T-cell (primary cell): ENCODE measurements at regions not wholly inside any gene's neighbourhood (a gene's known extent, or its start where the extent isn't known, plus 50 kb on each side); places are given as distances from the start of the nearest gene placed in this dataset.
A peak's percentile ranks its signal among the peaks of the same experiment; 100 is the strongest.

ENCODE experiments used
- ATAC-seq, 4 experiments: fragments of 200-7000 bp in 3 of 4; fragments of 150-1000 bp in 1 of 4; cut with Tn5 transposase; replicated peaks in 1 of 4; 1 replicate in 3 of 4; 2 replicates in 1 of 4; pipeline ENCODE4 v1.10.0; 2021; ENCODE audit warnings: moderate library complexity in 3 of 4, mild to moderate bottlenecking in 2 of 4, moderate number of reproducible peaks in 1 of 4
- CTCF ChIA-PET, 2 donors: fragments of 300-600 bp; sonication (Branson Sonifier 250); formaldehyde crosslinking; loops; one replicate each; lab custom pipeline; 2022; ENCODE audit warnings: antibody characterized with exemption in 2 of 2; lab: Charles Lee
- POLR2A ChIA-PET, 2 donors: fragments of 300-600 bp; sonication (Branson Sonifier 250); formaldehyde crosslinking; loops; one replicate each; lab custom pipeline; 2022; ENCODE audit warnings: antibody characterized with exemption in 2 of 2; lab: Charles Lee
- DNase-seq, 35 experiments: peaks; one replicate each; pipeline versions ENCODE4 v3.0.0 to v3.0.0-alpha.2; 2013 to 2023
- H3K27ac ChIP-seq: one replicate; pipeline ENCODE4 v1.5.1; 2013; ENCODE audit warnings: low read length
- H3K27me3 ChIP-seq, 2 experiments: replicated peaks in 1 of 2; 1 replicate in 1 of 2; 2 replicates in 1 of 2; pipeline versions ENCODE4 v1.6.1 to v1.7.0; 2013; ENCODE audit warnings: low read length in 1 of 2, mixed read lengths in 1 of 2; ENCODE audit not compliant: control insufficient read depth in 2 of 2, insufficient read depth in 2 of 2; ENCODE audit errors: extremely low read depth in 1 of 2
- H3K36me3 ChIP-seq, 2 donors: 1 replicate in 1 of 2; 2 replicates in 1 of 2; pipeline versions ENCODE4 v1.6.1 to v1.7.0; 2013; ENCODE audit warnings: low read length in 1 of 2; ENCODE audit not compliant: control insufficient read depth in 2 of 2, insufficient read depth in 1 of 2; ENCODE audit errors: extremely low read depth in 1 of 2
- H3K4me1 ChIP-seq, 2 experiments: 1 replicate in 1 of 2; 2 replicates in 1 of 2; pipeline versions ENCODE4 v1.6.1 to v1.7.0; 2013; ENCODE audit warnings: low read length in 2 of 2, mixed read lengths in 1 of 2; ENCODE audit not compliant: insufficient read depth in 2 of 2, control insufficient read depth in 1 of 2; ENCODE audit errors: extremely low read depth in 1 of 2
- H3K4me3 ChIP-seq, 2 donors: 1 replicate in 1 of 2; 2 replicates in 1 of 2; pipeline versions ENCODE4 v1.5.1 to v1.7.0; 2013; ENCODE audit warnings: mild to moderate bottlenecking in 2 of 2, low read length in 1 of 2, moderate library complexity in 1 of 2; ENCODE audit not compliant: control insufficient read depth in 1 of 2; ENCODE audit errors: extremely low read depth in 1 of 2
- H3K9me3 ChIP-seq: 2 replicates; pipeline ENCODE4 v1.7.0; 2013
- H3K27ac Mint-ChIP-seq, 2 donors: one replicate each; pipeline ENCODE4 v1.8.0; 2020 to 2021; ENCODE audit warnings: mild to moderate bottlenecking in 2 of 2, mixed read lengths in 2 of 2
- H3K27me3 Mint-ChIP-seq, 2 donors: one replicate each; pipeline ENCODE4 v1.8.0; 2021 to 2022; ENCODE audit warnings: mixed read lengths in 2 of 2
- H3K36me3 Mint-ChIP-seq: one replicate; pipeline ENCODE4 v1.8.0; 2021; ENCODE audit warnings: mixed read lengths
- H3K4me1 Mint-ChIP-seq, 3 donors: one replicate each; pipeline ENCODE4 v1.8.0; 2020 to 2022; ENCODE audit warnings: mixed read lengths in 3 of 3, mild to moderate bottlenecking in 1 of 3
- H3K4me3 Mint-ChIP-seq, 3 donors: one replicate each; pipeline ENCODE4 v1.8.0; 2020 to 2022; ENCODE audit warnings: mild to moderate bottlenecking in 3 of 3, mixed read lengths in 3 of 3, moderate library complexity in 3 of 3
- H3K9me3 Mint-ChIP-seq, 3 donors: one replicate each; pipeline ENCODE4 v1.8.0; 2020 to 2022; ENCODE audit warnings: mixed read lengths in 3 of 3
- WGBS: methylation state at CpG from one replicate; pipeline ENCODE4 v1.1.5; 2013; ENCODE audit warnings: missing lambda C conversion rate; ENCODE audit not compliant: insufficient coverage; 5-methylcytosine and 5-hydroxymethylcytosine counted together

GRCh38 chr3:18827664-18828063 is 320.6 kb upstream of the KCNH8 start:
- CTCF ChIA-PET, result no interaction called here
- no peak overlapping the region for H3K27ac Mint-ChIP-seq
- POLR2A ChIA-PET, result no interaction called here
- DNase-seq, result no peak
- WGBS, result no CpG with 5 or more reads among the region's 3 CpGs
- Histone ChIP-seq H3K4me1 (peaks cover 0 to 8% of the 10 kb centered on the region in 2 experiments), H3K36me3 (no peaks in the 10 kb centered on the region), H3K27ac (no peak overlapping the region), H3K9me3 (no peaks in the 10 kb centered on the region), H3K4me3 (no peak overlapping the region), H3K27me3 (no peaks in the 10 kb centered on the region)
- H3K27me3 Mint-ChIP-seq, result no peaks in the 10 kb centered on the region
- no peak overlapping the region for H3K4me3 Mint-ChIP-seq
- no peaks in the 10 kb centered on the region for H3K36me3 Mint-ChIP-seq
- no peaks in the 10 kb centered on the region for H3K9me3 Mint-ChIP-seq
- ATAC-seq, result peak in 3 of 4 experiments; percentile 49 to 65 (median 55)
- H3K4me1 Mint-ChIP-seq, result peaks cover 13 to 16% (median 14%) of the 10 kb centered on the region in 3 donors

- Histone ChIP-seq H3K36me3 (no peaks in the 10 kb centered on the region), H3K9me3 (no peaks in the 10 kb centered on the region), H3K27me3 (no peaks in the 10 kb centered on the region), H3K27ac (no peak overlapping the region), H3K4me1 (peaks cover 0 to 8% of the 10 kb centered on the region in 2 experiments), H3K4me3 (no peak overlapping the region)
- Mint-ChIP-seq H3K36me3 (no peaks in the 10 kb centered on the region), H3K9me3 (no peaks in the 10 kb centered on the region), H3K27me3 (no peaks in the 10 kb centered on the region), H3K27ac (no peak overlapping the region), H3K4me3 (no peak overlapping the region), H3K4me1 (peaks cover 13 to 16% (median 14%) of the 10 kb centered on the region in 3 donors)
- DNase-seq (no peak), ATAC-seq (peak in 1 of 4 experiments; percentile 8)
- WGBS, result no CpG with 5 or more reads among the region's 2 CpGs
- ChIA-PET CTCF (no interaction called here), POLR2A (no interaction called here)
Measured at GRCh38 chr3:18825665-18826064, 322.6 kb upstream of the KCNH8 start.

- H3K27me3 Mint-ChIP-seq, result peaks cover 0 to 3% of the 10 kb centered on the region in 2 donors
- DNase-seq (no peak), ATAC-seq (no peak)
- no peaks in the 10 kb centered on the region for H3K36me3 Mint-ChIP-seq
- no CpG with 5 or more reads among the region's 3 CpGs for WGBS
- no peak overlapping the region for H3K4me3 Mint-ChIP-seq
- CTCF ChIA-PET, result no interaction called here
- Histone ChIP-seq H3K27me3 (no peaks in the 10 kb centered on the region), H3K36me3 (no peaks in the 10 kb centered on the region), H3K4me3 (no peak overlapping the region), H3K27ac (no peak overlapping the region), H3K4me1 (no peaks in the 10 kb centered on the region), H3K9me3 (no peaks in the 10 kb centered on the region)
- POLR2A ChIA-PET, result no interaction called here
- peaks cover 4 to 12% (median 7%) of the 10 kb centered on the region in 3 donors for H3K4me1 Mint-ChIP-seq
- H3K27ac Mint-ChIP-seq, result no peak overlapping the region
- H3K9me3 Mint-ChIP-seq, result peaks cover 0 to 6% (median 6%) of the 10 kb centered on the region in 3 donors
Measured at GRCh38 chr3:18813300-18813699, 335.0 kb upstream of the KCNH8 start.

DNA sequence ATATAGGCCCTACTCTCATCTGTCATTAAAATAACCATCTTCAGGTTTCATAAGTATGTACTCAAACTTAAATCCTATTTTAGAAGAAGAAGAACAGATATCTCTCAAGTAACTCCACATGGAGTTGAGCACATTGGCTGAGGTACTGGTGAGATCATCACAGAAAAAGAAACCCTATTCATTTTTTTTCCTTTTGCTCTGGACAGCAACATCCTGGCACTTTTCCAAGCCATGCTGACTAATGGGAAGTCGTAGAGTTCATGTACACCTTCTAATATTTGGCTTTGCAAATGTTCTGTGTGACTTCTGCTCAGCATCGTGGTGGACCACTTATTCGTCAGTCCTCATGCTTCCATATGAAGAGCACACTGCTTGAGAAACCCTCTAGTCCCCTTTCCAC is 336.0 kb upstream of the KCNH8 start:
- Histone ChIP-seq H3K9me3 (no peaks in the 10 kb centered on the region), H3K36me3 (no peaks in the 10 kb centered on the region), H3K4me1 (no peaks in the 10 kb centered on the region), H3K27ac (no peak overlapping the region), H3K27me3 (no peaks in the 10 kb centered on the region), H3K4me3 (no peak overlapping the region)
- ATAC-seq, result no peak
- Mint-ChIP-seq H3K4me3 (no peak overlapping the region), H3K27ac (no peak overlapping the region), H3K9me3 (peaks cover 0 to 6% (median 3%) of the 10 kb centered on the region in 3 donors), H3K27me3 (peaks cover under 1 to 1% of the 10 kb centered on the region in 2 donors), H3K4me1 (peaks cover 4 to 7% (median 6%) of the 10 kb centered on the region in 3 donors), H3K36me3 (no peaks in the 10 kb centered on the region)
- no peak for DNase-seq
- POLR2A ChIA-PET, result no interaction called here
- CTCF ChIA-PET, result no interaction called here
- 0% methylated on average over 1 of the region's 3 CpGs for WGBS

GRCh38 chr3:18810306-18810661 is 338.0 kb upstream of the KCNH8 start:
- ChIA-PET POLR2A (no interaction called here), CTCF (no interaction called here)
- peaks cover 0 to 6% (median 0%) of the 10 kb centered on the region in 3 donors for H3K9me3 Mint-ChIP-seq
- peaks cover 1 to 3% of the 10 kb centered on the region in 2 donors for H3K27me3 Mint-ChIP-seq
- no peaks in the 10 kb centered on the region for H3K4me1 ChIP-seq
- peak overlapping the region in 1 of 2 donors; percentile 2 for H3K27ac Mint-ChIP-seq
- no peak overlapping the region for H3K4me3 Mint-ChIP-seq
- peaks cover 0 to 5% (median 4%) of the 10 kb centered on the region in 3 donors for H3K4me1 Mint-ChIP-seq
- no peaks in the 10 kb centered on the region for H3K27me3 ChIP-seq
- H3K36me3 Mint-ChIP-seq, result no peaks in the 10 kb centered on the region
- no peak for ATAC-seq
- no peaks in the 10 kb centered on the region for H3K36me3 ChIP-seq
- no peak overlapping the region for H3K4me3 ChIP-seq
- H3K27ac ChIP-seq, result no peak overlapping the region
- DNase-seq, result no peak
- whole genome bisulfite sequencing, result no CpG with 5 or more reads among the region's 1 CpG
- H3K9me3 ChIP-seq, result no peaks in the 10 kb centered on the region

- POLR2A ChIA-PET, result no interaction called here
- peaks cover 0 to 5% (median 4%) of the 10 kb centered on the region in 3 donors for H3K4me1 Mint-ChIP-seq
- Histone ChIP-seq H3K27me3 (no peaks in the 10 kb centered on the region), H3K36me3 (no peaks in the 10 kb centered on the region), H3K4me1 (no peaks in the 10 kb centered on the region), H3K9me3 (no peaks in the 10 kb centered on the region), H3K27ac (no peak overlapping the region), H3K4me3 (no peak overlapping the region)
- H3K27me3 Mint-ChIP-seq, result peaks cover 0 to 3% of the 10 kb centered on the region in 2 donors
- peaks cover 0 to 6% (median 0%) of the 10 kb centered on the region in 3 donors for H3K9me3 Mint-ChIP-seq
- CTCF ChIA-PET, result no interaction called here
- H3K36me3 Mint-ChIP-seq, result no peaks in the 10 kb centered on the region
- peak overlapping the region in 1 of 2 donors; percentile 2 for H3K27ac Mint-ChIP-seq
- DNase-seq (no peak), ATAC-seq (peak in 2 of 4 experiments; percentile 30 to 37)
- no peak overlapping the region for H3K4me3 Mint-ChIP-seq
- 50% methylated on average over 2 of the region's 3 CpGs for WGBS
Measured at GRCh38 chr3:18809640-18810305, 338.5 kb upstream of the KCNH8 start.
